NCI-H524 (cell line): ENCODE measurements at regions not wholly inside any gene's neighbourhood (a gene's known extent, or its start where the extent isn't known, plus 50 kb on each side); places are given as distances from the start of the nearest gene placed in this dataset.

Experiments
- DNase-seq, 2 experiments: peaks; one replicate each; lab custom pipeline; 2025; lab: John Stamatoyannopoulos, UW

DNA sequence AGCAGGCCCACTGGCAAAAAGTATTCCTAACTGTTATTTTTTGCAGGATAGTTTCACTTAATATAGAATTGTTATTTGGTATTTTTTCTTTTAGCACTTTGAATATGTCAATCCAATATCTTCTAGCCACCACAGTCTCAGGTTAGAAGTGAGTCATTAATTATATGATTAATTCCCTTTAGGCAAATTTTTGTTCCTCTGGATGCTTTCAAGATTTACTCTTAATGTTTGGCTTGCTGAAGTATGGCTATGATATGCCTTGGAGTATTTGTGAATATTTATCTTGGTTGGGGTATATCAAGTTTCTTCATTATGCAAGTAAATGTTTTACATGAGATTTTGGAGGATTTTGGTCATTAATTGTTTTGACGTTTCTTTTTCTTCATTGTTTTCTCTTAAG lies 152.1 kb upstream of the ALCAM start:
- DNase-seq: no peak

DNA sequence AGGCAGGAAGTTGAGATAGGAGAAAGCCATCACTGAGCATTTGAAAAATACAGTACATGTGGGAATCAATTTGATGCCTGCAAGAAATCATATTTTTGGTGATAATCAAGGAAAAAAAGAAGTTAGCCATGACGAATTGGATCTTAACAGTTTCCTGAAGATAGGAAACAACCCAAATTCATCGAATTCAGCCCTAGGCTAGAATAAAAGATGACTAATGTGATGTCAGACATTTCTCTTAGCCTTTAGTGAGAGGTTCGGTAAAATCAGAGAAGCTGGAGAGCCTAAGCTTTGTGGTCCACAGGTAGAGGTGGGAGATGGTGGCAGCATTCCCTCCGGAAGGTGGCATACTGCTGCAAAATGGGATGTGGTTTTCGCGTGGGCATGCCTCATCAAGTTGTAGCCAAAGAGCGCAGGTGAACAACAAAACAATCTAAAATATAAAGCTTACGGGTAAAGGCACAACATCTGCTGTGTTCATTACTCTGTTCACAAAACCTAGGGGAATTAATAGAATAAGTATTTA lies 144.1 kb upstream of the ALCAM start:
- DNase-seq: no peak

DNA sequence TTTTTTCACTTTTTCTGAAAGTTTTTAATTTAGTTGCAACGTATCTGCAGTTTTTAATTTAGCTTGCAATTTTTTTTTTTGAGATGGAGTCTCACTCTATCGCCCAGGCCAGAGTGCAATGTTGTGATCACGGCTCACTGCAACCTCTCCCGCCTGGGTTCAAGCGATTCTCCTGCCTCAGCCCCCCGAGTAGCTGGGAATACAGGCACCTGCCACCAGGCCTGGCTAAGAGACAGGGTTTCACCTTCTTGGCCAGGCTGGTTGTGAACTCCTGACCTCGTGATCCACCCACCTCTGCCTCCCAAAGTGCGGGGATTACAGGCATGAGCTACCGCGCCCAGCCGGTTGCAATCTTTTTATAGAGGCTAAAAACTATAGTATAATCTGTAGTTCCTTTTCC lies 142.9 kb upstream of the ALCAM start:
- DNase-seq: no peak

DNA sequence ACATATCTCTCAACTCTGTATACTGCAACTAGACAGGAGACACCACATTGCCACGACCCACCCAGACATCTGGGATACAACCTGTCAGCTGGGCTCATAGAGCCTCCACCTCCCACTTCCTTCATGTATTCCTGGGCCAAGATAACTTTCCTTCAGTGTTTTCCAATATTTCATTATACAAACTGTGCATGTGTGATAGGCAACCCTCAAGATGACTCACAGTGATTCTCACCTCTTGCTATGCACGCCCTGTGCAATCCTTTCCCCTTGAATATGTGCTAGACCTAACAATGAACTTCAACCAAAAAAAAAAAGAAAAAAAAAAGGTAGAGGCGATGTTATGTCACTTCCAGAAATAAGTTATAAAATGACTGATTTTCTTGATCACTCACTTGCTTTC lies 138.0 kb upstream of the ALCAM start:
- no peak for DNase-seq

DNA sequence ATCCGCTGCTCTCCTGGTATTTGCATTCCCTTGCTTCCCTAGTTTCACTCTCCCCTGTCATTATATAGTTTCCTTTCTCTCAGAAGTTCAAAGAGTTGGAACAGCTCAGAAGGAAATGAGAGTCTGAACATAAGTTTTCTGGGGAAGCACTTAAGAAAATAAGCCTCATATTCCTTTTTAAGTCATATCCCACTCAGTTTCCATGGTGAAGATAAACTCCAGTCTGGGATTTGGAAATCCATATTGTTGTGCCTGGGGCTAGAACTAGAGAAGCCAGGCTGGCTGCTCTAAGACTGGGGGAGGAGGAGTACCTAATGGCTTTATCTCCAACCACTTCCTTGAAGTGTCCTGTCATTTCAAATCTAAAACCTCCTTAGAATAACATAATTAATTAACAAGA lies 134.2 kb upstream of the ALCAM start:
- no peak for DNase-seq

DNA sequence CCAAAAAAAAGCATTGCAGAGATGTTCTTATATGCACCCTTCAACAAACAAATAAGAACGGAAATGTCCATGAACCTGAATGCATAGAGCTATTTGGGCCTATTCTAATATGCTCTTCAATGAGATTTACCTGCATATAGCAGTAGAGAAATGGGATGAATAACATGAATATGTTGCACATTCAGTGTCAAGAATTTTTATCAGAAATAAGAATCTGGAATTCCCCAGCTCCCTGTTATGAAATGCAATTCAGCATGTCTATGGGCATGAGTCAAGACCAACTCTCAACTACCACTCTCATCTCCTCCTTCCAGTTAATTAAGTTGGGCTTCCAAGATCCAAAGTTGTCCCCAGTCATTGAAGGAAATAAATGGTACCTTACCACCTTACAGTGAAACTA lies 133.7 kb upstream of the ALCAM start:
- no peak for DNase-seq

DNA sequence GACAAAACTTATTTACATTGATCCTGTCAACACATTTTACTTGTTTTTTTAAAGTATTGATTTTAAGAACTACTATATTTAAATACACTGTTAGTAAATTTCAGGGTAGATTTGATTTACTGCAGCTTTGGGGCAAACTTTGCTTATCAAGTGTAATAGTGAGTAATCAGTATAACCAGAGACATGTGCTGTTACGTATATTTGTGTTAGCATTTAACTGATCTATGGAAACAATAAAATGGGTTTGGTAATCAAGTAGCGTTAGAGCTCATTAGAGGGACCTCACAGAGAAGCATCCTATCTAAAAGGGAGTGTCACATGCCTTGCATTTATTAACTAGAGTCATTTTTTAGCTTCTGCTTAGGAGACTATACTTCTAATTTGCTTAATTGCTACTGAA lies 131.5 kb upstream of the ALCAM start:
- no peak for DNase-seq

DNA sequence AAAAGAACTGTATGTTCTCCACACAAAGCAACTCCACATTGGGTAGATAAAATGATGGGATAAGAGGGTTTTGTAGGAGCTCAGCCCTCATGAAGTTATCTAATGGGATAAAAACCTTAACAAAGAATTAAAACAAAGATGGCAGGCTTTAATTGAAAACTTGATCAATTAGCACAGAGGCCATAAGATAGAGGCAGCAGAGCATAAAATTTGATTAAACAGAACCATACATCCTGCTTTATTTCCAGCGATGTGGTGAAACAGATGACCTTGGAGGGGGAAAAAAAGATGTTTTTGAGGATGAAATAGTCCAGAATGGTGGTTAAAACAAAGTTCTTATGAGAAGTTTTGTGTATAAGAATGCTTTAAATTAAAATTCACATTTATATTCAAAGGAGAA lies 130.9 kb upstream of the ALCAM start:
- no peak for DNase-seq

DNA sequence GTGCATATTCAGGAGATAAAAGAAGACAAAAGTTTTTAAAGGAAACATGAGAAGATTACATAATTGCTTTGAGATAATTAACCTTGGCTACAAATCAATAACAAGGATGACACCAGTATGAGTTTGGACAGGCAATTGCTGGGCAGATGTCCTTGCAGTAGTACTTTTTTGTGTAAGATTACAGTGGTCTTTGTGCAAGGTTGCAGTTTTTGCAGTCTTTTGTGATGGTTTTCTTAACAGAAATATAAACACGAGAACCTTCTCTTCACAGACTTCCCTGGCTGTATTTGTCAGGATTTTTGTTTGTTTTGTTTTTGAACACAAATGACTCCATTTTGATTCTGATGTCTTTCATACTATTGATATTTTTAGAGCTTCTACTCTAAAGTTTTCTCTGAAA lies 128.3 kb upstream of the ALCAM start:
- DNase-seq: no peak

DNA sequence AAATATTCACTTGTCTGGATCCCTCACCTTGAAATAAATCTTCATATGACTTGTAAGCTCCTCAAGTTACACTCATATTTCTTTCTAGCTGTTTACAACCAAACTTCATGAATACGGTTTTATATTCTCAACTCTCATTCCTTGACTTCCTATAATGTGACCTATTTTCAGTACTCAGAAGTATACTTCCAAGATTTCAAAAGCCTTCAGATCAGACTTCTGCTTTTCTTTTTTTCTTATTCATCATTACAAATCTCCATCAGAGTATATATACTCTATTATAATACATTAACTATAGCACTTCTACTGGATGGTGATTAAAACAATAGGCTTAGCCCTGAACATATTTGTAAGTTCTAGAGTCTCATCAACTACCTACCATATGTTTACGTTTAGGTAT lies 123.6 kb upstream of the ALCAM start:
- no peak for DNase-seq

DNA sequence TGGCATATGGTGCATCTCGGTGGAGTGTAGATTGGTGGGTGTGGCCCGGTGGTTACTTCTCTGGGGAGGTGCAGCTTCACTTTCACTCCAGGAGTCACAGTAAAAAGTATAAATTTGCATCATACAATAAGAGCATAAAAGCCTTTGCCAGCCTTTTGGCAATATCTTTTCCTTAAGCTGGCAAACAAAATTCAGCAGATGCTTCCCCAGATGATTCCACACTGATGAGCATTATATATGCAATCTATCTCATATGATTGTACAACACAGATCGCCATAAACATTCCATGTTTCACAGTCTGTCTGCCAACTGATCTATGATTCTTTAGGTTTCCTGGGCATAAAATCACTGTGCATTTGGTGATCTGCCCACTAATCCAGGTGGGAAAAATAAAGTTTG lies 120.2 kb upstream of the ALCAM start:
- DNase-seq: peak in 1 of 2 experiments; percentile 92

DNA sequence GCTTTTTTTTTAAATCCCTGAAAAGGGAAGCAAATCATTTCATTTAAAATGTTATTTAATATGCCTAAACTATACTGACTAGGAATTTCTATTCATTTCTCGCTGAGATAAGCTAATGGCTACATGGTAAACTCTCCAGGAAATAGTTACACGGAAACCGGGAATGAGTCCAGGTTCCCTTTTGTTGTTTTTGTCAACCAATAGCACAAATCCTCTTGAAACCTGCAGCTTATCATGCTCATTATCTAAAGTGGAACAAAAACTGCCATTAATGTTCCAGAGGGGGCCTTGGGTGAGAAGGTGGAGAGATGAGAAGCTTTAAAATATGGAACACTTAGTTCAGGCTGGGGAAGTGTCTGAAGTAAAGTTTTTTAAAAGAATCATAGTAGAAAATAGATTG lies 113.5 kb upstream of the ALCAM start:
- DNase-seq: peak; percentile 83 to 89

DNA sequence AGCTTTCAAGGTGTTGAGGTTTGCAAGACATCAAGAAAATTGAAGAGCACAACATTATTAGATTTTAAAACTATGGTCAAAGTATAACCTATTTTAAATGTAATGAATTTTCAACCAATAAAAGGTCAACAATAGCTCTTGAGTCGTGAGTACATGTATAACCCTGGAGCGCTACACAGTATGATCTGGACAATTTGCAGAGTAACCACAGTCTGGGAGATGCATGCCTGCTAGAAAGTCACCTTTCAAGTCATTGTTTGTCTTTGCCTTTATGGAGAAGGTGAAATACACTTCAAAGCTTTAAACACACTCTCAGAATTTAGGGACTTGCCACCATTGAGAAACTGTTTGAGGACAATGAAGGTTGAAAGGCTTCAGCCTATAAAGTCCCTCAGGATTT lies 112.6 kb upstream of the ALCAM start:
- DNase-seq: no peak

DNA sequence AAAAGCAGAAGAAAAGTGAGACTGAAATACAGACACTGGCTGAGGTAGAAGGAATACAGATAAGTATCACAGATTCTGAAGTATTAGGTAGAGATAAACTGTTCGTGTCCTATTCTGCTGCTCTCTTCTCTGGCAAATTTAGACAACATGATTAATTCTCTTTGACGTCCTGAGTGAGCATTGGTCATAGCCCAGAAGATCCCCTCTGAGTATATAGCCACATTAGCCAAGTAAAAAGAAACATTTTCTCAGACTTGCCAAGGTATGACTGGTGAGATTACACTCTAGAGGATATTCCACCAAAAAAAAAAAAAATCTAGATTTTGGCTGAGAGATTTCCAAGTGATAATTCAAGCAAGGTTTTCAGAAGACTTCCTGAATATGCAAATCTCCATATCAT lies 111.4 kb upstream of the ALCAM start:
- DNase-seq: peak in 1 of 2 experiments; percentile 42

DNA sequence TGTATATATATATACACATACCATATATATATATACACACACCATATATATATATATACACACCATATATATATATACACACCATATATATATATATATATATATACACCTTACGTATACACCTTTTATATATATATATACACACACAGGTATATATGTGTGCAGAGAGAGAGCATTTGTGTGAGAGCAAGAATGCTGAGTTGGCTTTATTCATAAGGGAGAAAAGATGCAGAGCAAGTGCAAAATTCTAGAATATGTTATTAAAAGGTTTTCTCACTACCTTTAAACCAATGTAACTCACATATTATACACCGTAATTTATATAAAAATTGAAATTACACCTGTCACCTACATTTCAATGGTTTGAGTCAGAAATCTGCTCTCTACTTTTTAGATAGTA lies 107.2 kb upstream of the ALCAM start:
- DNase-seq: no peak

DNA sequence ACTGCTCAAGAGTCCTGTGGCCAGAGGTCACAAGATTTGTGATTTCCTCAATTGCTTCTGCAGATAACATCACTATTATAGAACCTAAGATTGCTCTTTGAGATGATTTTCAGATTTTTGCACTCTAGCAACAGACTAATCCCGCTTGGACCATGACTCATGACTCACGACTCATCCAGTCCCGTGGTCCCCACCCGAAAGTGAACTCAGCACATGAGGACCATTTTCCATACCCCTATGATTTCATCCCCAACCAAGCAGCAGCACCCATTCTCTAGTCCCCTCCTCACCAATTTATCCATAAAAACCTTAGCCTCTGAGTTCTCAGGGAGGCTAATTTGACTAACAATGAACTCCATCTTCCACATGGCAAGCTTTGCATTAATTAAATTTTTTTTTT lies 106.3 kb upstream of the ALCAM start:
- DNase-seq: no peak

DNA sequence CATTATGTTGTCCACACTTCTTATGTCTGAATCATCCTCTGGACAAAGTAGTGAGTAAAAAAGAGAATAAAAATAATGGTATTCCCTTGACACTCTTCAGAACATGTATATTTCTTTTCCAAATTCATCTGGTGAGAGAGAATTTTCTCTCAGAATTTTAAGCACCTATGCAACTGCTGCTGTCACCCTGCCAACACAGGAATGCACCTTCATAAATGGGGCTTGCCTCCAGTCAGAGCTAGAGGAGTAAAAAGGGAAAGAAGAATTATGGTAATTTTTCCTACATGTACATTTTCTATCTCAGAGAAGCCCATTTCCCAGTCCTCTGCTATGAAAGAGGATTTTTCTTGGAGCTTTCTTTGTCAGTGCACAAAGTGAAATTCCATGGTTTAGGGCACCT lies 92.2 kb upstream of the ALCAM start:
- no peak for DNase-seq

DNA sequence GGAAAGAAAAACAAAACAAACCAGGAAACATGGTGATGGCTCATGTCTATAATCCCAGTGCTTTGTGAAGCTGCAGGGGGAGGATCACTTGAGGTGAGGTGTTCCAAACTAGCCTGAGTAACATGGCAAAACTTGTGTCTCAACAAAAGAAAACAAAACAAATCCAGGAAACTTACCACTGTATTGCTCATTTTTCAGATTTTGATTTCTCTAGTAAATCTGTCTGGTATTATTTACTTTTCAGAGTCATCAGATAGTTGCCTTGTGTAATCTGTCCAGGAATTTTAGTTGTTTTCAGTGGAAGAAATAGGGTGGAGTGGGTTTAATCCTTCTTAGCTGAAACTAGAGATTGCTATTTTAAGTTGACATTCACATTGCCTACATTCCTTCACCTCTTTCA lies 91.8 kb upstream of the ALCAM start:
- DNase-seq: no peak

DNA sequence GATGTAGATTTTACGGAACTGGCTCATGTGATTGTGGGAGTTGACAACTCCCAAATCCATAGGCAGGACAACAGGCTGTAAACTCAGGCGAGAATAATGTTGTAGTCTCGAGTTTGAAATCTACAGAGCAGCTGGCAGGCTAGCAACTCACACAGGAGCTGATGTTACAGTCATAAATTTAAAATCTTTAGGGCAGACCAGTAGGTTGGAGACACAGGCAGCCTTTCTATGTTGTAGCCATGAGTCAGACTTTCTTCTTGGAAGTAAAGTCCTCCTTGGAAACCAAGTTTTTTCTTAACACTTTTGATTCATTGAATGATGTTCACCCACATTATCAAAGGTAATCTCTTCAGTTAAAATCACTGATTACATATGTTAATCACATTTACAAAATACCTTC lies 89.1 kb upstream of the ALCAM start:
- no peak for DNase-seq

DNA sequence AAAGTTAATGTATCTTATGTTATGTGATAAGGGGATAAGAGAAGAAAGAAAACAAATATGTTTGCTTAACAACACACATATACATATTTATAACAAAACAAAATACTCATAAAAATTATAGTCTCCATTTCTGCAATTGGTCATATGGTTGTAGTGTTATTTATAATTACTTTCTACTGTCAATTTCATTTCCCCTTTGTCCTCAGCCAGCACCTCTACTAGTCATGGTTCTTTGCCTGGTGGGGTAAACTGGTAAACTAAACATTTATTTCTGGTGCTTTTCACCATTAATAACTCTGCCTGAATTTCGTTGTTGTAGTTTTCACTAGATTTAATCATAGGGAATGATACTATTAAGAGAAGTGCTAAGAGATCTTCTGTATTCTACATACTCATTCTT lies 88.0 kb upstream of the ALCAM start:
- no peak for DNase-seq

DNA sequence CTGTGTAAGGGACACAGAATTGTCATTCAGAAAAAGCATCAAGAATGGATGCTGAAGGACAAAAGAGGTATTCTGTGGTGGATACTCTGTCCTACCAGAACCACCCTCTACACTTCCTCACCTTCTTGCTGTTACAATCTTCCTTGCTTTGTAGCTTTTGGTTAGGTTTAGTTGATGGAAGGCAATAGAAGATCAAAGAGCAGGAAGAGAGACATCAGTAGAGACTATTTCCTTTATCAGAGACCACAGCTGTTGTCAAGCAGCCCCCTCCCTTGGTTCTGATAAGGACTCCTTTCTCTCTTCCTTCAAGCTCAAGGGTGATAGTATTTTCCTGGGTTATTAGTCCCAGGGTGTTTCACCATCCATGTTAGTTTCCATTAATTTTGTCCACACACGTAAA lies 84.7 kb upstream of the ALCAM start:
- DNase-seq: no peak

DNA sequence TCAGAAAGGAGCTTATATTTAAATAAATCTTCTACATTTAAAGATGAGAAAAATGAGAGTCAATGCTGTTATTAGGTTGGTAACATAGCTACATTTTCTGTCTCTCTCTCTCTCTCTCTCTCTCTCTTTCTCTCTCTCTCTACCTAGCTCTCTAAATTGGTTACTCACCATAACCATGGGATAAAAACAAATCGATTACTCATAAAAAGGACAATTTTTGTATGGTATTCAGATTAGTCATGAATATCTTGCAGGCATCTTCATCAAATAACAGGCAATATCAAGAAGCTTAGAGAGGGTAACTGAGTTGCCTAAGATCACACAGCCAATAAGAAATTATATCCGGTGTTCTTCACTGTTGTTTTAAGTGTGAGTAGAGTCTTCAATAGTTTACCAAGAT lies 81.8 kb upstream of the ALCAM start:
- no peak for DNase-seq

DNA sequence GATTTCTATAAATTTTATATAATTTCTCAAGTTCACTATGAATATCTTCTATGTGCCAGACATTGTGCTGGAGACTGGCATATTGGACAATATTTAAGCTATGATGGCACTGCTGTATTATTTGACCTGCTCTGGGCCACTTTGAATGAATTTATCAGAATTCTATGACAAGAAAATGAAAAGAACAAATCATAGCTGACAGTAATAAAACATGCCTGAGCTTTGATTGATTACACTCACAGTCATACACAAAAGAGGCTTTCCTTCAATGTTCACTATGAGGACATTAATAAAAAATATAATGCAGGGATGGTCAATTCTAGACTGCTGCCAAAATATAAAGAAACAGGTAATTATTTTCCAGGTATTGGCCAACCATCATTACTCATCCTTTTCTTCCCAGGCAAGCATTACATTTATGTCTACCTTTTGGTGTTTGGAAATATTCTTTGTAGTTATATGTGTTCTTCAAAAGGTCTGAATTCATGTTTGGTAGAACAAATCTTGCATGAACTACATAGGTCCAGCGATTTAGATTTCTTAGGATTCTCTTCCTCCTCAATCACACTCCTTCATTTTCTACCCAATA lies 81.0 kb upstream of the ALCAM start:
- no peak for DNase-seq

DNA sequence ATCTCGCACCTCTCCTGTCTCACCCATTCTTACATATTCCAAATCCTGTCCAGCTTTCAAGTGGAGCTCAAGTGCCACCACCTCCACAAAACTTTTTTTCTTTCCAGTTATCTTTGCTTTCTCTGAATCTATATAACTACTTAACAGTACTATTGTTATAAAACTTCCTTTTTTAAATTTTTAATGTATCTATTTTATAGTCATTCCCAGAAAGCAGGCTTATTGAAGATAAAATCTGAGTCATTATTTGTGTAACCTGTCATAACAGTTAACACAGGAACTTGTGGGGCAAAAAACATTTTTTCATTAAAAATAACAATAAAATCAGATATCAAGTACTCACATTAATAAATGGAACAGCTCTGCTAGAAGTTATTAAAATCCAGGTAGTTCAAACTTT lies 73.3 kb upstream of the ALCAM start:
- no peak for DNase-seq
